ENCODE measurements at regions not wholly inside any gene's neighbourhood (a gene's known extent, or its start where the extent isn't known, plus 50 kb on each side); places are given as distances from the start of the nearest gene placed in this dataset.

GRCh38 chr6:26311385-26312095 lies 53.5 kb upstream of the BTN3A2 start:
- H3K4me1 ChIP-seq (ENCODE audit: control insufficient read depth in 2 of 3, insufficient read depth in 2 of 3, low read depth in 1 of 3, low read length in 3 of 3), result peaks cover 0 to 4% (median 0%) of the 10 kb centered on the region in 3 donors
- no peak overlapping the region for H3K27ac ChIP-seq (ENCODE audit: low read depth in 2 of 2, low read length in 2 of 2)
- peak overlapping the region in 2 of 3 donors; percentile 6 to 20 for H3K9ac ChIP-seq (ENCODE audit: low read length in 3 of 3)
- no peak for TF ChIP-seq CTCF (IDR thresholded peaks at IDR 0.05; ENCODE audit: borderline replicate concordance, extremely low read depth, insufficient read depth)
- H3K4me3 ChIP-seq (ENCODE audit: low read length in 3 of 3), result peak overlapping the region; percentile 48 to 93 (median 64)
- no peaks in the 10 kb centered on the region for H3K9me3 ChIP-seq (ENCODE audit: control insufficient read depth in 2 of 3, insufficient read depth in 1 of 3, low read length in 3 of 3)
- no peak for FAIRE-seq
- H3K27me3 ChIP-seq (ENCODE audit: control insufficient read depth, insufficient read depth, low read length), result no peaks in the 10 kb centered on the region
- intact Hi-C loops (cut with DNase I), result no loop called here
- peak in 3 of 5 donors; percentile 59 to 85 (median 84) for DNase-seq
- H3K36me3 ChIP-seq (ENCODE audit: control insufficient read depth in 2 of 3, insufficient read depth in 3 of 3, low read length in 3 of 3), result no peaks in the 10 kb centered on the region

GRCh38 chr6:26312096-26312463 lies 52.9 kb upstream of the BTN3A2 start:
- no peaks in the 10 kb centered on the region for H3K27me3 ChIP-seq (ENCODE audit: control insufficient read depth, insufficient read depth, low read length)
- no peaks in the 10 kb centered on the region for H3K9me3 ChIP-seq (ENCODE audit: control insufficient read depth in 2 of 3, insufficient read depth in 1 of 3, low read length in 3 of 3)
- peak overlapping the region in 2 of 3 donors; percentile 20 to 33 for H3K9ac ChIP-seq (ENCODE audit: low read length in 3 of 3)
- no peak for TF ChIP-seq CTCF (IDR thresholded peaks at IDR 0.05; ENCODE audit: borderline replicate concordance, extremely low read depth, insufficient read depth)
- H3K27ac ChIP-seq (ENCODE audit: low read depth in 2 of 2, low read length in 2 of 2), result no peak overlapping the region
- DNase-seq (peak in 1 of 5 donors; percentile 37), FAIRE-seq (no peak)
- intact Hi-C loops (cut with DNase I), result no loop called here
- no peaks in the 10 kb centered on the region for H3K36me3 ChIP-seq (ENCODE audit: control insufficient read depth in 2 of 3, insufficient read depth in 3 of 3, low read length in 3 of 3)
- H3K4me3 ChIP-seq (ENCODE audit: low read length in 3 of 3), result peak overlapping the region; percentile 41 to 93 (median 64)
- H3K4me1 ChIP-seq (ENCODE audit: control insufficient read depth in 2 of 3, insufficient read depth in 2 of 3, low read depth in 1 of 3, low read length in 3 of 3), result peaks cover 0 to 4% (median 0%) of the 10 kb centered on the region in 3 donors

- DNase-seq (peak; percentile 82 to 90 (median 88)), FAIRE-seq (no peak)
- peak overlapping the region; percentile 55 to 93 (median 64) for H3K4me3 ChIP-seq (ENCODE audit: low read length in 3 of 3)
- no peaks in the 10 kb centered on the region for H3K27me3 ChIP-seq (ENCODE audit: control insufficient read depth, insufficient read depth, low read length)
- no peaks in the 10 kb centered on the region for H3K36me3 ChIP-seq (ENCODE audit: control insufficient read depth in 2 of 3, insufficient read depth in 3 of 3, low read length in 3 of 3)
- TF ChIP-seq CTCF (IDR thresholded peaks at IDR 0.05; ENCODE audit: borderline replicate concordance, extremely low read depth, insufficient read depth), result no peak
- intact Hi-C loops (cut with DNase I), result no loop called here
- peaks cover 0 to 4% (median 0%) of the 10 kb centered on the region in 3 donors for H3K4me1 ChIP-seq (ENCODE audit: control insufficient read depth in 2 of 3, insufficient read depth in 2 of 3, low read depth in 1 of 3, low read length in 3 of 3)
- H3K9me3 ChIP-seq (ENCODE audit: control insufficient read depth in 2 of 3, insufficient read depth in 1 of 3, low read length in 3 of 3), result no peaks in the 10 kb centered on the region
- H3K27ac ChIP-seq (ENCODE audit: low read depth in 2 of 2, low read length in 2 of 2), result no peak overlapping the region
- H3K9ac ChIP-seq (ENCODE audit: low read length in 3 of 3), result peak overlapping the region in 2 of 3 donors; percentile 14 to 82
Observed at GRCh38 chr6:26312501-26313397, 52.2 kb upstream of the BTN3A2 start.

All from kidney (tissue), 13 donors.